IPS DF 19.7 (cell line): ENCODE measurements at regions not wholly inside any gene's neighbourhood (a gene's known extent, or its start where the extent isn't known, plus 50 kb on each side); places are given as distances from the start of the nearest gene placed in this dataset.
A peak's percentile ranks its signal among the peaks of the same experiment; 100 is the strongest.

Experiments used
- DNase-seq: peaks from one replicate; pipeline ENCODE4 v3.0.0-alpha.2; 2013; ENCODE audit warnings: low read depth, low spot score

DNA sequence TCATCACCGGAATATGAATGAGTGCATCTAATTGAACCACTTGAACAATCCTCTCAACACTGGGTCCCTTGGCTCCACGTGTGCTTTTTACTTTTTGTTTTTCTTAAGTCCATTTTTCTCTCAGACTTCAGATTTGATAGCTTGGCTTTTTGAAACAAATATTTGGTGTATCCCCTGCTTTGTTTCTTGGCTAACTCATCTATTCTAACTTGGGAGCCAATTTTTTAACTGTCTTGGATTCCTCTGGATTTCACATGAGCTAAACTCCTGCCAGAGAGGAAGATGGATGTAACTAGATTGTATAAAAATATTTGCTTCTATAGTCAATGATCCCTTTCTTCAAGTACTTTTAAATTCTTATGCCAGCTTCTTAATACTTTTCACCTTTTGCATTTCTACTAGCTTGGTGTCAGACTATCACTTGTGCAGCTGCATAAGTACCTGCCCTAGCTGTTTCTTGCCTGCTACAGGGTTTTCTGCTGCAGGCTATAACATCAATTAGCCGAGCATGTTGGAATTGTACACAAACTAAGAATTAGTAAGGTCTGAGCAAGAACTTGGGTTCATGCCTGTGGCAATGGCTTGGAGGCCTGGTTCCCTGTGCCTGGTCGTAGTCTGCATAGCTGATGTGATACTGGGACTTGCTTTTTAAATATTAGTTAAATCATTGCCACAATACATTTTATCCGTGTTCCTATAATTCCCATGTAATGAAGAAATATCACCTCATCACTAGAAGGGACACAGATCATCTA lies 281.5 kb downstream of the EN1 start:
- no peak for DNase-seq

DNA sequence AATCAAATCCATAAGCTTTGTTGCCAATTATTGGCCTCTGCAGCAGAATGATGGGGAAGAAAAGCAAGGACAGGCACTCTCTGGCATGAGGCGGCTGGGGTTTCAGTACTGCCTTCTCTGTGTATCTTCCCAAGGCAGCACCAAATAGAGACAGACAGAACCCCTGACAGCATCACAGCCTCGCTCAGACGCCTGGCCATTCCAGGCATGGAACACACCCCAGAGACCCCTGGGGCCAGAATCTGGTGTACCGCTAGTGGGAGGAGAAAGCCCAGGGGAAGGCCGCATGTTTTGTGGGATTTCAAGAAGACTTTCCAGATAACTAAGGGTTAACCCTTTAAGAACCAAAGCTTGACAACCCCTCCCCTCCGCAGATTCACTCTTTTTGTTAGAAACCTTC lies 282.1 kb downstream of the EN1 start:
- DNase-seq = no peak

DNA sequence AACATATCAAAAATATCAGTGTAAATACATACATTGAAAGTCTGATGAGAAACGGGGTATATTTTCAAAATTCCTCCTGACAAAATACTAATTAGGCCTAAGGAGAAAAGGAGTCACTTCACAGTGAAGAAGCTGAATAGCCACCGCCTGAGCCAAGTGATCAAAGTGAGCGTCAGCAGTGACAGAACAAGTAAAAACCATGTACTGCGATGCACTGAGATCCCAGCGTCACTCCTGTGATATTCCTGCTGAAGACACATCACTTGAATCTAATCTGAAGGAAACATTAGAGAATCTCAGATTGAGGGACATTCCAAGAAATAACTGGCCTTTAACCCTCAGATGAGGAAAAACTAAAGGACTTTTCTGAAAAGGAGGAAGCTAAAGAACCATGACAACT lies 285.3 kb downstream of the EN1 start:
- DNase-seq = no peak

DNA sequence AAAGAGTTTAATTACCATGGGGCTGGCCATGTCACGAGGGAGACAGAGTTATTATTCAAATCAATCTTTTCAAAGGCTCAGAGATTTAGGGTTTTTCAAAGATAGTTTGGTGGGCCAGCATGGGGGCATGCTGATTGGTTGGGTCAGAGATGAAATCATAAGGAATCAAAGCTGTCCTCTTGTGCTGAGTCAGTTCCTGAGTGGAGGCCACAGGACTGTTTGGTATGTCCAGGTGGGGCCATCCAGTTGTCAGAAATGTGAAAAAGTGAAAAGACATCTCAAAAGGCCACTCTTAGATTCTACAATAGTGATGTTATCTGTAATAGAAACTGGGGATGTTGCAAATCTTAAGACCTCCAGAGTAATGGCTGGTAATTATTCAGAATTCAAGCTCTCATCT lies 288.6 kb downstream of the EN1 start:
- DNase-seq = no peak

DNA sequence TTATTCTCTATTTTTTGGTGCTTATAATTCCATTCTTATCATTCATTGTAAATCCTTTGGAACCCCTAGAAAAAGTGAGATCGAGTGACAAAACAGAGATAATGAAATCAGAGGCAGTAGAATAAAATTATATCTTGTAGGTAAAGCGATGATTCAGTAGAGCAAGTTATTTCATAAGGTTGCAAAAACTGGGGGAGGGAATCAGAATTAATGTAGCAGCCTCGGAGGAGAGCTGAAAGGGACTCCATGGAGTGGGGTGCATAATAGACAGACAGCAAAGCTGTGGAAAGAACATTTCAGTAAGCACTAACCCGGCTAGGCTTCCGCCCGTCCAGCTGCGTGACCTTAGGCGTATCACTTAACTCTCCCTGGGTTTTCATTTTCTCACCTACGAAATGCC lies 289.7 kb downstream of the EN1 start:
- DNase-seq = no peak

DNA sequence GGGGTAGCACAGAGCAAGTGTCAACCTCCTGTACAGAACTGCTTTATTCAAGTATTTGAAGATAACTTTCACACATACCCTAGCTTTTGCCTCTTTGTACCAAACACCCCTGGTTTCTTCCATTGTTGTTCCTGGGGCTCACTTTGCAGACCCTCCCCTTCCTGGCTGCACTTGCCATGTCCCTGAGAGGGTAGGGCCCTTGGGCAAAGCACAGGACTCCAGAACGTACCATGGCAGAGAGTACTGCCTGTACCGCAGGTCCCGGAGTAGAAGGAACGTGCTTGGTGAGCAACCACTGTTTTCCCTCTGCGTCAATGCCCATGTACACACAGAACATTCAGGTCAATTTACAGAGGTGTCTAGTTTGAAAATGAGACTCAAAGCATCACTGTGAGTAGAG lies 290.4 kb downstream of the EN1 start:
- DNase-seq = no peak

DNA sequence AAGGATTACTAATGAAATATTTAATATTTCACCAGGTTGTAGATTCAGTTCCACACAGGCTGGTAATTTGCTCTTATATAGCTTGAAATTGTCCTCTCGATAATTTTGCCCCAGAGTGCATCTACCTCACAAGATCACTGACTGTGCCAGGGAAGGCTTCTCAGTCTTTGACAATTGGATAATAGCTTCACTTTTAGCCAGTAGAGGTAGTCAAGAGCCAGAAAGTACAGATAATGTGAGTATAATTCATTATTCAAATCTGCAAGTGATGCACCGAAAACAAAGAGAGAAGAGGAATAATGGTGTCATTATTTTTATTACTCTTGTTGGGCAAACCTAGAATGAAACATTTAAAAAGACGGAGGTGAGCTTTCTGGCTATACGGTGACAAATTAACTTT lies 292.8 kb downstream of the EN1 start:
- no peak for DNase-seq

DNA sequence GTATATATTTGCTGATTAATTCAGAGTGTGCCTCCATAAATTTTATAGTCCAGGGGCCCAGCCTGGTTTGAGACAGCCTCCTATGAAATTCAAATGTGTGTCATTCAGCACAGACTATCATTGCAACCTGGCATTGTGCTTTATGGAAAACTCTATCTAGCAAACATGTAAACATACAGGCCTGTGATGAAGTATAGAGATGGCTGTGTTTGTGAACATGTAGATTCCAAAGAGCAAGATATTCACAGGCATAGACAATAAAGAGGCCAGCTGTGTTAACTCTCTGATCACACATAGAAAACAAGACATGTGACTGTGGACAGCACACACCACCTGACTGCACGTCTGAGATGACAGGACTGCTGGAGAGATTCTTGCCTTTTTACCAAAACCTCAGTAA lies 297.9 kb downstream of the EN1 start:
- no peak for DNase-seq

DNA sequence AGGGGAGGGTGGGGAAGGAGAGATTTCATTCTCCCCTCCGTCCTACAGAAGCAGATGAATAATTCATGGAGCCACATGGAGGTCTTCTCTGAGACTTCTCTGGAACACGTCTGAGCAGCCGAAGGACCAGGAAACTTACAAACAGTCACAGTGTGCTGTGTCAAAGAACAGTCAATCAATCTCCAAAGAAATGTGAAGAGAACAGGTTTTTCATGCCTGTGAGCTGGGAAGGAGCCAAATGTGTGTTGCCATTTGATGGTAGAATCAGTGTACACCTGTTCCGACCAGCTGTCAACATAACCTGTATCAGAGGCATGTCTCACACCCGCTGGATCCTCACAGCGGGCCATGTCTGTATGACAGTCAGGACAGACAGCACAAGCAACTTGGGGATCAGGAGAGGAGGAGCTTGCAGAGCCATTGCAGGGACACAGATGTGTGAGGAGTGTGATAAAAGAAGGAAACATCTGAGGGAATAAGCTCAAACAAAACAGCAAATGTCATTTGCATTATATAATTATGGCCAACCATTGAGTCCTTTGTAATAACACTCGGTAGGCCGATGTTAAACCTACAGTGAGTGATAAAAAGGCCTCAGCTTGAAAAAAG lies 298.5 kb downstream of the EN1 start:
- no peak for DNase-seq

DNA sequence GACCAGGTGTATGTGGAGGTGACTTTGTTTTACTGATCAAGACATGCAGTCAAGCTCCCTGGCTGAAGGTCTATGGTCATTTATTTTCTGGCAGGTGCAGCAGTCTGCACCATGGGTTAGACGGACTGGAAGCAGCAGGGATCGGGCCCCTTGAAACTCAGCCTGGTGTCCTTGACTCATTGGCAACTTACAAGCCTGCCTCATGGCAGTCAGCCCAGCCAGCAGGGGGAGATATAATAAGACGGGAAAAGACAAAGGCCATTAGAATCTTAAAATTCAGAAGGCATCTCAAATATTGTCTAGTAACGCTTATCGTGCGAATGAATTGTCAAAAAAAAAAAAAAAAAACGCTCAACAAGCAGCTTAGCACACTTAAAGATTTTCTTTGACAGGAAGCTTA lies 308.2 kb downstream of the EN1 start:
- no peak for DNase-seq

DNA sequence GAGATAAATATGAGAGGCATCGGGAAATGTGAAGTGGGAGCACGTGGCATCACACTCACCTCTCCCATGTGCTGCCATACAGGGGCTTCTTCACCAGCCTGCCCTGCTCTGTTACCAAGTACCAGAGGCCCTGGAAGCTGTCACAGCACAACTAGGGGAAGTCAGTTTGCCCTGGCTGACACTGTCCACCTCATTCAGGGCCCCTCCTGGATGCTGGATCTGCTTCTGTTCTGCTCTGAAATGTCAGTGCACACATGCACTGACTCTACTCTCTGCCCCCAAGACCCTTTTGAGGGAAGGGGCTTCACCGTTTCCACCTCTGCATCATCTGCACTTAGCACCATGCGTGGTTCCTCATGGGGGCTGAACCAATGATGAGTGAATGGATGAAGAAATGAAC lies 311.1 kb downstream of the EN1 start:
- no peak for DNase-seq

DNA sequence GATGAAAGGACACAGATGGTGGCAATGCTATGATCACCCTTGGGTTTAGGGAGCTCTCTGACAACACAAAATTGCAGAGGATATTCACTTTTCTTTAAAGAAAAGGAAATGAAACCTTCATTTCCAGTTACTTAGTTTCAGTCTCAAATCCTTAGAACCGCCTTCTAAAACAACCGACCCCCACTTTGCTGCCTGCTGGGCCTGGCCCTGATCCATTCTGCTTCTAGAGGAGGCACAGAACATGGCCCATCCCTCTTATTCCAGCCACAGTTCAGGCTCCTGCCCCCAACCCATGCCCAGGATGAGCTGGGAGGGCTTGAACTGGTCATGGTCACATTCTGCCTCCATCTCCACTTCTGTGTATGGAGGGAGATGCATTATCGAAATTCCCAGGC lies 311.6 kb downstream of the EN1 start:
- no peak for DNase-seq

DNA sequence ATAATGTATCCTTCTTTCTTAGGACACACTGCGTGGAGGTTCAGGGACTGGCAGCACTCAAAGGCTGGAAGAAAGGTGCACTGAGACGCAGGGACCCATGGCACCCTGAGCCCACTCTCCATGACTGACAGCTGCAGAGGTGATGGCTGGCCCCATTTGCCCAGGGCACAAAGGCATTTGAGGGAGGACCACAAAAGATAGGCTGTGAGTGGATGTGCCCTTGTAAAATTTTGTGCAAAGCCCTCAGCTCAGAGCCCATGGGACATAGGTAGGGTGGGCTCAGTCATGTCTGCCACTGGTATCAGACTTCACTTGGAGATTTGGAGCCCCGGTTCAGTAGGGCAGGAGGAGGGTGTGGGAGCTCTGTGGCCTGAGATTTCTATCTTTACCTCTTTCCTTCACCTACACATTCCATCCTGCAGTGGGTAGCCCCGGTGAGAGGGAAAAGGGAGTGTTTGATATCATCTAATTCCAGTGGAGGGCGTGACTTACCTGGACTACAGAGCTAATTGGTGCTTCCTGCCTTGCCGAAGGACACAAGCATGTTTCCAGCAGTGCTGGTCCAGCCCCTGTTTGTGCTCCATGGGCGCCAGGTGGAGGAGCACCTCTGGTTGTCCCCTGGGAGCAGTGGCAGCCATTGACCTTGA lies 312.2 kb downstream of the EN1 start:
- no peak for DNase-seq

DNA sequence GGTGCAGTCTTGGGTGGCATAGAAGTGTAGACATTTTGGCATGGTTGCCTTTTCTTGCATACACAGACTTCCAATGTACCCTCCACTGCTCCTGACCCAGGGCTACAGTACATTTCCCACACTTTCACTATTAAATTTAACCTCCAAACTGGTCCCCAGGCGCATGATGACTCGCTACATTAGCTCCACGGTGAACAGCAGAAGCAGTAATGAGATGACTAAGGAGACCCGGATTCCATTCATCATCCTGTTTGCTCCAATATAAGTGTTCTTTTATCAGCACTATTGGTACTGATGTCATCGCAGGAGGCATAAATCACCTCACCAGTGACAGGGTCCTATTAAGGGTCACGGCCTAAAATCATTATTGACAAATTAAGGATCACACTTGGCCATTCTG lies 316.5 kb downstream of the EN1 start:
- no peak for DNase-seq

DNA sequence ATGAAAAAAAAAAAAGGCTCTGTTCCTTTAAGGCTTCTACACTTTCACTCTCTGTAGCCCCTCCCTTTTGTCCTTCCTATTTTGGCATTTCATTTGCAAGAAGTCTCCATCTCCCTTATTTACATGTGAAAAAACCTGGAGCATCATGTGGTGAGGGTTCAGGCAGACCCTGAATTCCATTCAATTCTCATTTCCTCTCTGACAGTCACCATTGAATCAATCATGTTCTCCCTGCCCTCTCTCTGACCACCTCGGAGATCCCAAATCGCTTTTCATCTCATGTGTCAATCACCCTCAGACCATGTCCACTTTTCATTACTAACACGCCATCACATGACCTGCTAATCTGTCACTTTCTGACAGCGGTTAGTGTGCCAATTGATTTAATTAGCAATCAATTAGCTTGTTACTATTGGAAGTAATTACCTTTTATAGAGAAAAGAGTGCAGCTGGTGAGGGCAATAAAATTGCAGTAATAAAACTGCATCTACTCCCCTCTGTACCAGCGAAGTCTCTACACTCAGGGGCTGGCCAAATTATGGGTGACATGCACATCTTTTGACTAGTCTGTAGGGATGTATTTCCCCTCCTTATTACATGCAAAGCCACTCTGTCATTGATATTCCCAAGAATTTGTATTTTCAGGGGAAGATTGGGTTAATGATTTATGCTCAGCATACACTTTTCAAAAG lies 317.4 kb downstream of the EN1 start:
- peak; percentile 88 for DNase-seq

DNA sequence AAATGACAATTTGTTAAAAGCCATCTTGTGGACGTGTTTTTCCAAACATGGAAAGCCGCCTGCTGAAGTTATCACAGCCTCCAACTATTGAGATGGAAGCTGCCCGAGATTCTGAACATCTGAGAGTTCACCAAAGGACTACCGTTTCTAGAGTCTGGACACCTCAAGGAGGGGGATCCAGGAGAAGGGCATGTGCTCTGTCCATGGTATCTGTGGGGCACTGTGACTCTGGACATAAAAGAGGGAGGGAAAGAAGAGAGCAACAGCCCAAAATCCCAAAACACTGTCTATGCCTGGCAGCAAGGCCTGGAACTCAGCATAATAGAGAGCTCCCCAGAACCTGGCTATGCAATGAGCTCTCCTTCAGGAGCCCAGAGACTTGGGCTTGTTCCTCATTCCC lies 319.9 kb downstream of the EN1 start:
- DNase-seq = no peak

DNA sequence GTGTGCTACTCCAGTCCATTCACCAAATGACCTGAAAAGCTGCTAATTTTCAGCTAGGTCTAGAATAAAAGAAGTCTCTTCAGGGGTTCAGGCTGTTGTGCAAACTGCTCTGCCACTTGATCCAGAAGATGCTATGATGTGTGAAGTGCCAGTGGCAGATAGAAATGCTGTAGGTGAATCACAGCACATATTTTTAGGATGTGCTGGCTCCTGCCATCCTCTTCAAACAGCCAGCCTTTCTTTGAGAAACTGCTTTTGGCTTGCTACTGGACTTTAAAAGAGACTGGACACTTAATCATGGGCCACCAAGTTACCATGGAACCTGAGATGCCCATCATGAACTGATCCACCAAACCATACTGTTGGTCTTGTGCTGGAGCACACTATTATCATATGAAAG lies 322.1 kb downstream of the EN1 start:
- DNase-seq = no peak

DNA sequence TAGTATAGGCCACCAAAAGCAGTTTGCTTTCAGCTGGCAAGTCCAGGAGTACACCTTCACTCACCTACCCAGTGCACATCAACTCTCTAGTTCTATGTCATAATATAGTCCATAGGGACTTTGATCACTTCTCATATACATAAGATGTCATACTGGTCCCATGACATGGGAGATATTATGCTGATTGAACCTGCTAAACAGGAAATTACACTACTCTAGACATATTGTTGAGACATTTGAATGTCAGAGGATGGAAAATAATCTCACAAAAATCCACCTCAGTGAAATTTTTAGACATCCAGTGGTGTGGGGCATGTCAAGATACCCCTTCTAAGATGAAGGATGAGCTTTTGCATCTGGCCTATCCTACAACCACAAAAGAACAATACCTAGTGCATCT lies 322.5 kb downstream of the EN1 start:
- no peak for DNase-seq

DNA sequence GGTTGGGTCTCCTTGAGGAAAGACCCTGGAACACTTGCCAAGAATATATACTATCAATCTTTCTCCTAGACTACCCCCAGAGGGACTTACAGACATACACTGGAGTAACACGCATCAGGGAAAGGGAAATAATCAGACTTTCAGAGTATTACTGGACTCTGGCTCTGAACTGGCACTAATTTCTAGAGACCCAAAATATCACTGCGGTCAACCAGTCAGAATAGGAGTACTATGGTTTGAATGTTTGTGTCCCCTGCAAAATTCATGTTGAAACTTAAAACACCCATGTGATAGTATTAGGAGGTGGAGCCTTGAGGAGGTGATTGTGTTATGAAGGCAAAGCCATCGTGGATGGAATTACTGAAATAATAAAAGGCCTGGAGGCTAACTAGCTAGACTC lies 323.7 kb downstream of the EN1 start:
- no peak for DNase-seq

DNA sequence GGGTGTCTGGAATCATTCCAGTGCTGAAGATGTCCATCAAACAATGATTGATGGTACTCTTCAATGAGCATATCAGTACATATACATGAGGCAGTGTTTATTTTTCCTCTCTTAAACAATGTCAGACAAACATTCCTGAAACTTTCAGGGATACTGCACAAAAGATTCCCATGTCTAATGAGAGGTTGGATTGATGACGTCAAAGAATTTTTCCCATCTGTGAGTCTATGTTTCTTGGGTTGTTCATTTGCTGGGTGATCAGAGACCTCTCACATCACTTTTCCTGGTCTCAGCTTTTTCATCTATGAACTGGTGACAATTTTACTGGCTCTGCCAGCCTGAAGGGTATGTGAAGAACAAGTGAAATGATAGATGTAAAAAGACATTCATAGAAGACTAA lies 325.5 kb downstream of the EN1 start:
- DNase-seq = no peak

DNA sequence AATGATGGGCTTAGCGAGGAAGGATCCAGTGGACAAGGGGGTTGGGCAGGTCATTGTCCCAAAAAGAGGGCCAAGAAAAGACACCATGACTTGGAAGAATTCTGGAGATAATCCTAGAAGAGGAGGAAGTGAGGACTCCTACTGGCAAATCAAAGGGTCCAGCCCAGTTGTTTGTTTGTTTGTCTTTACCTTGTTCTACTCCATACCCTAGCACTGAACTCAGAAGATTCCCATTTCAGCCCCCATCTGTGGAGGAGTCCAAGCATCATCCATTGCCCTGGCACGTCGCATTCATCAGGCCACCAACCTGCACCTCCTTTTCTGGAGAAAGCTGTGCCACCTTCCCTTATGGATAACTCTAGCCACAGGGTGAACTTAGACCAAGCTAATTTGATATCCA lies 326.2 kb downstream of the EN1 start:
- DNase-seq = no peak

DNA sequence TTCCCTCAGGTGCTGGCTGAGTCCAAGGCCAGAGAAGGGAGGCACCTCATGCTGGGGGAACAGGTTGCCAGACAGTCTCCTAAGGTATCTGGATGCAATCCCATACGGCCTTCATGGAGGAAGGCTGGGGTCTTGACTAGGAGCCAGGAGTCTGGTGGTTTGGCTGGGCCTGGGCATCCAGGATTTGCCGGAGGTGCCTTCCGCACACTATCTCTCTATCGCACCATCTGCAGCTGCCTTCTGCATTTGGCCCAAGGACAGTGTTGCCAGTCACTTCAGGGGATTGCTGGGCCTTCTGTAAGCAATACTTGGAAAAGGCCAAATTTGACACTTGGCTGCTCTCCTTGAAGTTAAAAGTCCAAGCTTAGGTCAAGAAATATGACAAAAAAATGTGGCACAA lies 327.2 kb downstream of the EN1 start:
- DNase-seq = no peak

DNA sequence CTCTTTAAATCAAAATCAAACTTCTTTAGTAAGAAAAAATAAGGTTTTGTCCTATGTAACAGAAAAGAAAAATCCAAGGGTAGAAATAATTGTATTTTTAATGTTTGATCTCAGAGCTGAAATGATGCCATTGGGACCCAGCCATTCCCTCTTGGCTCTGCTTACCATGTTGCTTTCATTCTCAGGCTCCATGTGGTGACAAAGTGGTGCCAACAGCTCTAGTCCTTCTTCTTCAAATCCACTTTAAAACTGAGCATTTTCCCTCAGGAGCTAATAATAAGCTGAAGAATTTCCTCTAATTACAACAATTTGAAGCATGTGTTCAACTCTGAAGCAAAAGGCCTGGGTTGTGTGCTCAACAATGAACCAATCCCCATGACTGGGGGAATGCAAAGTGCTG lies 327.9 kb downstream of the EN1 start:
- DNase-seq = no peak
